ENCODE measurements at regions not wholly inside any gene's neighbourhood (a gene's known extent, or its start where the extent isn't known, plus 50 kb on each side); places are given as distances from the start of the nearest gene placed in this dataset.

GRCh38 chr6:1024161-1024560 is 287.7 kb upstream of the FOXQ1 start:
- no peak for DNase-seq

DNA sequence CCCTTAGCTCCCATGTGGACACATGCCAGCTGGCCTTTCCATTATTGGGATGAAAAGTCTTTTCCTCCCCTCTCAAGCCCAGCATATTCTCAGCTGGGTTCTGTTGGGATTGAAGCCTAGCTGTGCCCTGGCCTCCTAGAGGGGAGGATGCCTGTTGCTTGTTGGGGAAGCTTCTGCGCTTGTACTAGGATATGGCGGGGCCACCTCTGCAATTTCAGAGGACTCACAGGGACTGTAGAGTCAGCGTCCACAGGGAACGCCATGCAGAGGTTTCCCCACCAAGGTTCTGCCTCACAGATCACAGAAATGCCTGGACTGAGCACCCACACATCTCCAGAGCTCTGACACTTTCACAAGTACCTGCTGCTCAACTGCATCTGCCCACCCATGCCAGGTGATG is 288.7 kb upstream of the FOXQ1 start:
- DNase-seq = no peak

- no peak for DNase-seq
These were observed 289.2 kb upstream of the FOXQ1 start for GRCh38 chr6:1022719-1023118.

- DNase-seq = no peak
These were observed 291.1 kb upstream of the FOXQ1 start for GRCh38 chr6:1020837-1021236.

- no peak for DNase-seq
These were observed 291.8 kb upstream of the FOXQ1 start for GRCh38 chr6:1020133-1020532.

GRCh38 chr6:1018041-1018440 is 293.9 kb upstream of the FOXQ1 start:
- no peak for DNase-seq

DNA sequence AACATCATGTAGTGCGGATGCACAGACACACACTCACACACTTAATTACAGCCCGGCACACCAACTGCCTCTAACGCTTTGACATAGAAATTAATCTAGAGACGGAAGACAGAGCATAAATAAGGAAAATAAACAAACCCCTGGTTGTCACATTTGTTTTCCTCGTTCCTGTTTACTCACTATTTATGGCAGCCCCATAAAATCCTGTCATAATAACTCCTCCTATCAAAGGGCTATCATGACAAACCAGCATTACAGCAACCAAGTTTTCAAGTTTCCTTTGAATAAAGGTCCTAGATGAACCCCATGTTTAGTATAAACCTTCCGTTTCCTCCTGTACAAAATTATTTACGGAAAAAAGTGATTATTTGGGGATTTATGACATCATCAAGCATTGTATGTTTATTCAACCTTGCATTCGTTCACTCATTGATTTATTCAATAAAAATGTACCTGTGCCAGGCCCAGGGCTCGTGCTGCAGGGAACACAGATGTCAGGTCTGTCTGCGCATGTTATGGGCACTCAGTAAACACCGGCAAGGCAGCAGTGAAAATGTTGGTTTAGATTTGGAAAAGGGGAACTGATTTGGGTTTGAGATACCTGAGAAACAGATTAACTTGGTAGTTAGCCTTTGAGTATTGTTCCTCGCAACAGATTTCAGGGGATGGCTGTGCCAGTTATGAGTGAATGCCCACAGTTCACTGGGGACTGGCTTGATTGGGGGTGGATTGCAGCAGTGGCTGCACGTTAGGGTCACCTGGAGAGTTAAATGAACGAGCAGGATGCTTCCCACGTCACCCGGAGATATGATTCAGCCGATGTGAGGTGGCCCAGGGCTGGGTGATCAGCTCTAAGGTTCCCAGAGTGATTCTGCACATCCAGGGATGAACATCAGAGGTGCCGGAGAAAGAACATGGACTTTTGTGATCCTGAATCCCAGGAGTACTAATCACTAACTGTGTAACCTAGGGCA is 295.3 kb upstream of the FOXQ1 start:
- no peak for DNase-seq

DNA sequence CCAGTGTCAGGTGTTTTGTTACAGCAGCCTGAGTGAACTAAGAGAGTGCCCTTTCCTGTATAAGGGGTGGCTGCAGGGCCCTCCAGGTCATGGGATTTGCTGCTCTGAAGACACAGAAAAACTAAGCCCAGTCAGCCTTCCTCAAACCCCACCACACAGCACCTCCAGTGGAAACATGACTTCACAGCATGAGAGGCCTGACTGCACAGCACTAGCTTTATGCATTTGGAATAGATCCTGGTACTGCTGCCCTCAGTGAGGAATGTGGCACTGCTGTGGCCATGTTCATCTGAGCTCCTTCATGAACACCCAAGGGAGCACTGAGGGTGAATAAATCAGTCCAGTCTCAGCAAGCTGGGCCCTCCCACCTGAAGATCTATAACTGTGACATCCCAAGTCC is 296.1 kb upstream of the FOXQ1 start:
- DNase-seq = peak in 1 of 2 experiments; percentile 13

DNA sequence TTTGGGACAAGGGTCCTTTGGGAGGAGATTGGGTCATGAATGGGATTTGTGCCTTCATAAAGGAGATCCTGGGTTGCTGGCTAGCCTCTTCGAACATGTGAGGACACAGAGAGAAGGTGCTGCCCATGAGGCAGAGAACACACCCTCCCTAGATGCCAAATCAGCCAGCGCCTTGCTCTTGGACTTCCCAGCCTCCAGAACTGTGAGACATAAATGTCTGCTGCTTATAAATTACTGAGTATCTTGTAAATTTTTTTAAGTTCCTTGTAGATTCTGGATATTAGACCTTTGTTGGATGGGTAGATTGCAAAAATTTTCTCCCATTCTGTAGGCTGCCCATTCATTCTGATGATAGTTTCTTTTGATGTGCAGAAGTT is 297.5 kb upstream of the FOXQ1 start:
- DNase-seq = no peak

- no peak for DNase-seq
These were observed 298.1 kb upstream of the FOXQ1 start for GRCh38 chr6:1013656-1014430.

- DNase-seq = no peak
These were observed 302.8 kb upstream of the FOXQ1 start for GRCh38 chr6:1009103-1009502.

DNA sequence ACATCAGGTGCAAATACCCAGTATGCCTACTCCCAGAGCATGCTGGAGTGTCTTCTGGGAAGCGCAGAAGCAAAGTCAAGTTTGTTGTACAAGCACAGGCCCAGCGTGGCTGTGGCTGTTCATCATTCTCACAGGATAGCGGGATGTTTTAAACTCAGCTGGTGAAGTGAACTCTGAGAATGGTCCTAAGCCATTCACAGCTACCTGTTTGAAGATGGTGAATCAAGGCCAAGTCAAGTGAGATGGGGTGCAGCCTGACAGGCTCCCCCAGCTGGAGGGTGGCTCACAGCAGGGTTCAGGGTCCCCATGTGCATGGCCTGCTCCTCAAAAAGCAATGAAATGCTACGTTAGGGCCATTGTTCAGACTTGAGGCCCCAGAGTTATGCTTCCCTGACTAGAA is 304.7 kb upstream of the FOXQ1 start:
- no peak for DNase-seq

DNA sequence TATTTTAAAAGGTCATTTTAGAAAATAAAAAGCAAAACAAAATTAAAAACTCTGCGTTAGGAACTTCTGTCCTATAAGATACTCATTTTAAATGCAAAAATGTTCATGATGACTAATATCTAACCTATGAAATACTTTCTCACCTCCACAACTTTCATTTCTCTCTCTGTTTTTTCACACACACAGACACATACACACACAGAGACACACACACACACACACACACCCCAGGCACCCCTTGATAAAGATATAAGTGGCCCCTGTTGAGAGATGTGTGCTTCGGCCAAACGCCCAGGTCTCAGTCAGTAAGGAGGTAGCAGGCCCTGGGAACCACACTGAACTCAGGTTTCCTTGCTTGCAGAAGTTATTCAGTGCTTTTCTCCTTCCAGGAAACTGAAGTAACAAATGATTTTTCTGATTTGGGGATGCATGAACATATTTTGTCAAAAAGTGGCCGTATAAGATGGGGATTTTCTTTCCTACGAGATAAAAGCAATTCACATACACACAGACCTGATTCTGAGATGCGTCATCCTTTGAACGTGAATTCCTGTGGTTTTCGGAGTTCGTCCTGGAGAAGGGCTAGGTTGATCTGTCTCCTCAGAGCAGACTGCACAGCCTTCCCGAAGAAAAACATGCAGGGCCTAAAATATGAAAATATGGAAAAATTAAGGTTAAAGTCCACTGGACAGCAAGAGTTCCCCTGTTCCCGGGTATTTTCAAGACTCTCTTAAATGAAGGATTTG is 306.8 kb upstream of the FOXQ1 start:
- DNase-seq = no peak

- DNase-seq = no peak
These were observed 308.3 kb upstream of the FOXQ1 start for GRCh38 chr6:1003394-1004160.

- DNase-seq = no peak
These were observed 308.9 kb upstream of the FOXQ1 start for GRCh38 chr6:1002989-1003388.

- DNase-seq = no peak
These were observed 308.9 kb upstream of the EXOC2 start for GRCh38 chr6:1001655-1002349.

DNA sequence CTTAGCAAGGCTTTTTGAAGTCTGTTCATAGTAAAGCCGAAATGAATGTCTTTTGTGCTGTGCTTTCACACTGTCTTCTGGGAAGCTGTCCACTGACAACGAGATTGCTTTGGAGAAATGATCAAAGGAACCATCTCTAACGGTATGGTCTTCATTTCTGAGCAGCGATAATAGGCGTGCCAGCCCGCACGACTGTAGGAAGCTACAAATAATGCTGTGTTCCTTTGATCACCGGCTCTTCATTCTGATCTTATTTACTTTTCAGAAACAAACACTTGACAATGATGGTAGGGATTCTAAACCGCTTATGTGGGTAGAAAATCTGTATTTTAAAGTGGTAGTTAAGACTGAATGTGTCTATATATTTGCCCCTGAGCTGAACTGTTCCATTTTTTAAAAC is 306.6 kb upstream of the EXOC2 start:
- DNase-seq = no peak

- no peak for DNase-seq
These were observed 305.6 kb upstream of the EXOC2 start for GRCh38 chr6:998551-998950.

GRCh38 chr6:996271-996852 is 303.4 kb upstream of the EXOC2 start:
- DNase-seq = no peak

DNA sequence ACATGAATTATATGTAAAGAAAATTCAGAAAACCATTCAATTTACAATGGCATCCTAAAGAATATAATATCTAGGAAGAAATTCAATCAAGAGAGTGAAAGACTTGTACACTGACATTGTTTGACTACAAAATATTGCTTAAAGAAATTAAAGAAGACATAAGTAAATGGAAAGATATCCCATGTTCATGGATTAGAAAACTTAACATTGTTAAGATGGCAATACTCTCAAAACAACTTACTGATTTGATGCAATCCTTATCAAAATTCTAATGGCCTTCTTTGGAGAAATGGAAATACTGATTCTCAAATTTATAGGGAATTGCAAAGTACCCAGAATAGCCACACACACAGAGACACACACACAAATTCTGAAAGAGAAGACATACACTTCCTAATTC is 298.3 kb upstream of the EXOC2 start:
- no peak for DNase-seq

GRCh38 chr6:984031-984430 is 291.1 kb upstream of the EXOC2 start:
- no peak for DNase-seq
